Ishikawa (cell line): ENCODE measurements at regions not wholly inside any gene's neighbourhood (a gene's known extent, or its start where the extent isn't known, plus 50 kb on each side); places are given as distances from the start of the nearest gene placed in this dataset.

Experiments used
- CEBPB ChIP-seq: IDR thresholded peaks from 2 replicates; pipeline ENCODE4 v1.6.1; 2012
- CREB1 ChIP-seq: IDR thresholded peaks from 2 replicates; pipeline ENCODE4 v1.6.1; 2012; ENCODE audit warnings: low read depth
- EGR1 ChIP-seq: IDR thresholded peaks from 2 replicates; pipeline ENCODE4 v1.6.1; 2012
- EP300 ChIP-seq: IDR thresholded peaks from 2 replicates; pipeline ENCODE4 v1.6.1; 2012; ENCODE audit warnings: borderline replicate concordance
- FOXM1 ChIP-seq: IDR thresholded peaks from 2 replicates; pipeline ENCODE4 v1.6.1; 2012; ENCODE audit warnings: low read depth, borderline replicate concordance
- NFIC ChIP-seq: IDR thresholded peaks from 2 replicates; pipeline ENCODE4 v1.6.1; 2012
- RAD21 ChIP-seq: IDR thresholded peaks from 2 replicates; pipeline ENCODE4 v1.6.1; 2012; ENCODE audit warnings: low read depth
- TAF1 ChIP-seq: IDR thresholded peaks from 2 replicates; pipeline ENCODE4 v1.6.1; 2012; ENCODE audit warnings: low read depth, mild to moderate bottlenecking
- TCF12 ChIP-seq: IDR thresholded peaks from 2 replicates; pipeline ENCODE4 v1.6.1; 2012; ENCODE audit warnings: low read depth
- TEAD4 ChIP-seq: IDR thresholded peaks from 2 replicates; pipeline ENCODE4 v1.6.1; 2012
- YY1 ChIP-seq: IDR thresholded peaks from 2 replicates; pipeline ENCODE4 v1.6.1; 2012; ENCODE audit warnings: low read depth
- ZBTB7A ChIP-seq: IDR thresholded peaks from 2 replicates; pipeline ENCODE4 v1.6.1; 2012; ENCODE audit warnings: low read depth
- TF ChIP-seq, protein P1 (sequence below): IDR thresholded peaks from 2 replicates; pipeline ENCODE4 v1.6.1; 2012
- TF ChIP-seq, protein P2 (sequence below): IDR thresholded peaks from 2 replicates; pipeline ENCODE4 v1.6.1; 2012; ENCODE audit warnings: low read depth, mild to moderate bottlenecking
- TF ChIP-seq, protein P3 (sequence below): IDR thresholded peaks from 2 replicates; pipeline ENCODE4 v1.6.1; 2012

DNA sequence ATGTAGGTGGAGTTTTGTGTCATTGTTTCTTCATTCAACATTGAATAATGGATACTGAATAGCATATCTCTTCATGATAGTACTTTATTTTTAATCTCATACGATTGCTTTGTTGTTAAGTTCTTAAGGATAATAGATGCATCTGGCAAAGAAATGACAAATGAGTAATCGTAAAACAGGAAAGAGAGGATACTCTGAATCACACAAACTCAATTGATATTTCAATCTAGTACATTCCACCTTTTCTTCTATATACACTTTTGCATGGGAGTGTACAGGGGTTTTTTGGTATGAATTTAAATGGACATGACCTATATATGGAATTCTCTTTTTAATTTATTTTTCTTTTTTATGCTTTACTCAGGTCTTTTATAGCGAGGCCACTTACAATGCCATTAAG lies 186.9 kb upstream of the STK26 start:
- TF ChIP-seq, protein P1, sequence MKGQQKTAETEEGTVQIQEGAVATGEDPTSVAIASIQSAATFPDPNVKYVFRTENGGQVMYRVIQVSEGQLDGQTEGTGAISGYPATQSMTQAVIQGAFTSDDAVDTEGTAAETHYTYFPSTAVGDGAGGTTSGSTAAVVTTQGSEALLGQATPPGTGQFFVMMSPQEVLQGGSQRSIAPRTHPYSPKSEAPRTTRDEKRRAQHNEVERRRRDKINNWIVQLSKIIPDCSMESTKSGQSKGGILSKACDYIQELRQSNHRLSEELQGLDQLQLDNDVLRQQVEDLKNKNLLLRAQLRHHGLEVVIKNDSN, result no peak
- TF ChIP-seq EP300 (no peak), TAF1 (no peak)
- TF ChIP-seq, protein P2, sequence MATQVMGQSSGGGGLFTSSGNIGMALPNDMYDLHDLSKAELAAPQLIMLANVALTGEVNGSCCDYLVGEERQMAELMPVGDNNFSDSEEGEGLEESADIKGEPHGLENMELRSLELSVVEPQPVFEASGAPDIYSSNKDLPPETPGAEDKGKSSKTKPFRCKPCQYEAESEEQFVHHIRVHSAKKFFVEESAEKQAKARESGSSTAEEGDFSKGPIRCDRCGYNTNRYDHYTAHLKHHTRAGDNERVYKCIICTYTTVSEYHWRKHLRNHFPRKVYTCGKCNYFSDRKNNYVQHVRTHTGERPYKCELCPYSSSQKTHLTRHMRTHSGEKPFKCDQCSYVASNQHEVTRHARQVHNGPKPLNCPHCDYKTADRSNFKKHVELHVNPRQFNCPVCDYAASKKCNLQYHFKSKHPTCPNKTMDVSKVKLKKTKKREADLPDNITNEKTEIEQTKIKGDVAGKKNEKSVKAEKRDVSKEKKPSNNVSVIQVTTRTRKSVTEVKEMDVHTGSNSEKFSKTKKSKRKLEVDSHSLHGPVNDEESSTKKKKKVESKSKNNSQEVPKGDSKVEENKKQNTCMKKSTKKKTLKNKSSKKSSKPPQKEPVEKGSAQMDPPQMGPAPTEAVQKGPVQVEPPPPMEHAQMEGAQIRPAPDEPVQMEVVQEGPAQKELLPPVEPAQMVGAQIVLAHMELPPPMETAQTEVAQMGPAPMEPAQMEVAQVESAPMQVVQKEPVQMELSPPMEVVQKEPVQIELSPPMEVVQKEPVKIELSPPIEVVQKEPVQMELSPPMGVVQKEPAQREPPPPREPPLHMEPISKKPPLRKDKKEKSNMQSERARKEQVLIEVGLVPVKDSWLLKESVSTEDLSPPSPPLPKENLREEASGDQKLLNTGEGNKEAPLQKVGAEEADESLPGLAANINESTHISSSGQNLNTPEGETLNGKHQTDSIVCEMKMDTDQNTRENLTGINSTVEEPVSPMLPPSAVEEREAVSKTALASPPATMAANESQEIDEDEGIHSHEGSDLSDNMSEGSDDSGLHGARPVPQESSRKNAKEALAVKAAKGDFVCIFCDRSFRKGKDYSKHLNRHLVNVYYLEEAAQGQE, result no peak

DNA sequence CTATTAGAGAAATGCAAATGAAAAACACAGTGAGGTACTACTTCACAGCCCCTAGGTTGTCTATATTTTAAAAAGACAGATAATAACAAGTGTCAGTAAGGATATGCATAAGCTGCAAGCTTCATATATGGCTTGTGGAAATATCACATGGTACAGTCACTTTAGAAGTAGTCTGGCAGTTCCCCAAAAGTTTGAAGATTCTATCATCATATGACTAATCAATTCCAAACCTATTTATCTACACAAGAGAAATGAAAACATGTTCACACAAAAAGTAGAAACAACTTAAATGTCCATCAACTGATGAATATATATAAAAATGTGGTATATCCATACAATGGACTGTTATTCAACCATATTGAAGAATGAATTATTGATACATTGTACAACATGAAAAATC lies 185.8 kb upstream of the STK26 start:
- TF ChIP-seq TEAD4 (no peak), FOXM1 (no peak), TCF12 (no peak), CREB1 (no peak), NFIC (no peak), EP300 (no peak), TAF1 (no peak), RAD21 (no peak), CEBPB (no peak), YY1 (no peak), EGR1 (no peak), ZBTB7A (no peak)
- TF ChIP-seq, protein P1, result no peak
- TF ChIP-seq, protein P3, sequence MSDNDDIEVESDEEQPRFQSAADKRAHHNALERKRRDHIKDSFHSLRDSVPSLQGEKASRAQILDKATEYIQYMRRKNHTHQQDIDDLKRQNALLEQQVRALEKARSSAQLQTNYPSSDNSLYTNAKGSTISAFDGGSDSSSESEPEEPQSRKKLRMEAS, result no peak
- TF ChIP-seq, protein P2, result no peak

DNA sequence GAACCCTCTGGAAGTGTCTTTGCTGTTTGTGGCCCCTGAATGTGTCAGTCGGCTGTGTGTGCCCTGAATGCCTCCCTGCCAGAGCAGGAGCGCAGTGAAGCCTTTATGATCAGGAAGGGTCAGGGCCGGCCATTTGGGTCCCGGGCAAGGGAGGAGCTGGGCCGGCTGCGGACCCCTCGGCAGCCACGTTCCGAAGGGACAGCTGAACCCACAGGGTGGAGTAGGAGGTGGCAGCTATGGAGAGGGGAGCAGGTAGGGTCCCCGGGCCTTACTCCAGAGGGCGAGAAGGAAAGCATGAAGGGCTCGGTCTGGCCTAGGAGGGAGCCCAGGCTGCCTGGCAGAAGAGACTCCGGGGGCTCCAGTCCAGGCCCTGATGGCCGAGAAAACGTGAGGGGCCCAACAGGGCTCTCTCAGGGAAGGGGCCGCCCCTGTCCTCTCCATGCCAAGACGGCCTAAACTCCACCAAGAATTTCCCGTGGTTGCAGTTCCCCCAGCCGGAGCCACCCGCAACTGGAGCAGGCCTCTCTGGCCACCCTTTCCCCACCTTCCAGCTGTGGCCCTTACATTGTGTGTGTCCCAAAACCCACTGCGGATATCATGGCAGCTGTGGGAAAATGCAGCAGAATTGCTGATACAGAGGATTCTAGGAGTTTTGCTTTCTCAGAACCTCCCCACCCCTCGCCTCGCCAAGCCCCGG lies 182.2 kb upstream of the STK26 start:
- TF ChIP-seq EGR1 (no peak), RAD21 (no peak), CEBPB (no peak), YY1 (no peak), TCF12 (no peak), ZBTB7A (no peak), CREB1 (no peak), EP300 (no peak), TAF1 (no peak), NFIC (no peak), FOXM1 (no peak), TEAD4 (no peak)
- TF ChIP-seq, protein P1, result no peak
- TF ChIP-seq, protein P3, result no peak
- TF ChIP-seq, protein P2, result no peak
